Liver (tissue), 7 donors: ENCODE measurements at regions not wholly inside any gene's neighbourhood (a gene's known extent, or its start where the extent isn't known, plus 50 kb on each side); places are given as distances from the start of the nearest gene placed in this dataset.

Source experiments
- DNase-seq: peaks from one replicate; pipeline ENCODE4 v3.0.0-alpha.2; 2017; ENCODE audit warnings: low spot score
- H3K27ac ChIP-seq, 2 donors: one replicate each; pipeline ENCODE4 v1.7.0; 2013; ENCODE audit warnings: inconsistent platforms in 2 of 2, low read length in 2 of 2, control low read depth in 1 of 2, low read depth in 1 of 2, mild to moderate bottlenecking in 1 of 2
- H3K27me3 ChIP-seq, 4 donors: one replicate each; pipeline versions ENCODE4 v1.6.1 to v1.7.0; 2013; ENCODE audit warnings: low read length in 3 of 4, inconsistent platforms in 1 of 4, mild to moderate bottlenecking in 1 of 4, moderate library complexity in 1 of 4; ENCODE audit not compliant: control insufficient read depth in 4 of 4, insufficient read depth in 4 of 4
- H3K36me3 ChIP-seq, 4 donors: one replicate each; pipeline versions ENCODE4 v1.6.1 to v1.7.0; 2013; ENCODE audit warnings: low read length in 3 of 4, mild to moderate bottlenecking in 3 of 4, low read depth in 1 of 4, moderate library complexity in 1 of 4; ENCODE audit not compliant: control insufficient read depth in 4 of 4, insufficient read depth in 3 of 4
- H3K4me1 ChIP-seq, 4 donors: one replicate each; pipeline versions ENCODE4 v1.6.1 to v1.7.0; 2013; ENCODE audit warnings: low read length in 3 of 4, mild to moderate bottlenecking in 3 of 4, moderate library complexity in 1 of 4; ENCODE audit not compliant: control insufficient read depth in 4 of 4, insufficient read depth in 4 of 4
- H3K4me3 ChIP-seq, 3 donors: one replicate each; pipeline versions ENCODE4 v1.6.1 to v1.7.0; 2013; ENCODE audit warnings: low read length in 3 of 3, control low read depth in 1 of 3, low read depth in 1 of 3, mild to moderate bottlenecking in 1 of 3
- H3K9ac ChIP-seq, 2 donors: one replicate each; pipeline ENCODE4 v1.7.0; 2013; ENCODE audit warnings: low read length in 2 of 2, mild to moderate bottlenecking in 2 of 2, moderate library complexity in 2 of 2, control low read depth in 1 of 2, low read depth in 1 of 2
- H3K9me3 ChIP-seq, 4 donors: one replicate each; pipeline versions ENCODE4 v1.6.1 to v1.7.0; 2013; ENCODE audit warnings: low read length in 3 of 4; ENCODE audit not compliant: control insufficient read depth in 4 of 4
- EGR1 ChIP-seq, 2 donors: IDR thresholded peaks; 2 replicates each; pipeline ENCODE4 v1.6.1; 2016 to 2018; ENCODE audit warnings: antibody characterized with exemption in 2 of 2, low read depth in 2 of 2
- FOXA1 ChIP-seq: IDR thresholded peaks from 2 replicates; pipeline ENCODE4 v1.6.1; 2016; ENCODE audit warnings: antibody characterized with exemption
- FOXA2 ChIP-seq: IDR thresholded peaks from 2 replicates; pipeline ENCODE4 v1.6.1; 2016; ENCODE audit warnings: antibody characterized with exemption
- GABPA ChIP-seq, 2 donors: IDR thresholded peaks in 1 of 2; conservative IDR thresholded peaks in 1 of 2; 2 replicates each; pipeline ENCODE4 v1.6.1; 2016; ENCODE audit warnings: antibody characterized with exemption in 2 of 2, mild to moderate bottlenecking in 1 of 2, moderate library complexity in 1 of 2
- HNF4G ChIP-seq: IDR thresholded peaks from 2 replicates; pipeline ENCODE4 v1.6.1; 2016; ENCODE audit warnings: antibody characterized with exemption
- NR2F2 ChIP-seq: IDR thresholded peaks from 2 replicates; pipeline ENCODE4 v1.6.1; 2016; ENCODE audit warnings: antibody characterized with exemption
- RAD21 ChIP-seq, 2 donors: IDR thresholded peaks; 2 replicates each; pipeline ENCODE4 v1.6.1; 2016; ENCODE audit warnings: antibody characterized with exemption in 2 of 2, mild to moderate bottlenecking in 2 of 2
- RXRA ChIP-seq, 2 donors: IDR thresholded peaks; 2 replicates each; pipeline ENCODE4 v1.6.1; 2017 to 2018; ENCODE audit warnings: antibody characterized with exemption in 2 of 2, mild to moderate bottlenecking in 1 of 2
- TAF1 ChIP-seq: conservative IDR thresholded peaks from 2 replicates; pipeline ENCODE4 v1.6.1; 2016; ENCODE audit warnings: antibody characterized with exemption, mild to moderate bottlenecking
- YY1 ChIP-seq: IDR thresholded peaks from 2 replicates; pipeline ENCODE4 v1.6.1; 2016; ENCODE audit warnings: antibody characterized with exemption, mild to moderate bottlenecking
- TF ChIP-seq, protein P1 (sequence below): IDR thresholded peaks from 2 replicates; pipeline ENCODE4 v1.6.1; 2016; ENCODE audit warnings: antibody characterized with exemption, mild to moderate bottlenecking
- TF ChIP-seq, protein P2 (sequence below): fragments of 150-350 bp; IDR thresholded peaks from 2 replicates; pipeline ENCODE4 v1.5.1; 2017; ENCODE audit warnings: improper control_type of control experiment, low read depth, low read length; ENCODE audit not compliant: missing input control
- TF ChIP-seq, protein P3 (sequence below): IDR thresholded peaks from 2 replicates; pipeline ENCODE4 v1.6.1; 2016; ENCODE audit warnings: antibody characterized with exemption
- donor health status: healthy.
- donor health status: healthy.
- donor health status: healthy.
- donor health status: healthy.

DNA sequence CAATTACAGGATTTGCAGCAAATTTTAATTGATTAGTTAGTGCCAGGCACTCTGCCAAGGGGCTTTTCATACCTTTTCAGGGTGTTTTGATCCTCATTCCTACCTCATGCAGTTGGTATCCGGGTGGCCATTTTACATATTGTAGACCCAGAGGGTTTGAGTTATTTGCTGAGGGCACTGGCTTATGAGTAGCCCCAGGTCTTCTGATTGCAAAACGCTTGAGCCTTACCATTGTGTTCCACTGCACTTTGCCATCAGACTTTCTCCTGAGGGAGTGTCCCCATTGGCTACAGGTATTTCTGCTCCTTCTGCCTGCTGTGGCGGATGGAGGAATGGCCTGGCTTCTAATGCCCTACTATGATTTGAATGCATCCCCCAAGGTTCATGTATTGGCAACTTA lies 257.8 kb upstream of the CRY1 start (continued):
- TF ChIP-seq, protein P1, sequence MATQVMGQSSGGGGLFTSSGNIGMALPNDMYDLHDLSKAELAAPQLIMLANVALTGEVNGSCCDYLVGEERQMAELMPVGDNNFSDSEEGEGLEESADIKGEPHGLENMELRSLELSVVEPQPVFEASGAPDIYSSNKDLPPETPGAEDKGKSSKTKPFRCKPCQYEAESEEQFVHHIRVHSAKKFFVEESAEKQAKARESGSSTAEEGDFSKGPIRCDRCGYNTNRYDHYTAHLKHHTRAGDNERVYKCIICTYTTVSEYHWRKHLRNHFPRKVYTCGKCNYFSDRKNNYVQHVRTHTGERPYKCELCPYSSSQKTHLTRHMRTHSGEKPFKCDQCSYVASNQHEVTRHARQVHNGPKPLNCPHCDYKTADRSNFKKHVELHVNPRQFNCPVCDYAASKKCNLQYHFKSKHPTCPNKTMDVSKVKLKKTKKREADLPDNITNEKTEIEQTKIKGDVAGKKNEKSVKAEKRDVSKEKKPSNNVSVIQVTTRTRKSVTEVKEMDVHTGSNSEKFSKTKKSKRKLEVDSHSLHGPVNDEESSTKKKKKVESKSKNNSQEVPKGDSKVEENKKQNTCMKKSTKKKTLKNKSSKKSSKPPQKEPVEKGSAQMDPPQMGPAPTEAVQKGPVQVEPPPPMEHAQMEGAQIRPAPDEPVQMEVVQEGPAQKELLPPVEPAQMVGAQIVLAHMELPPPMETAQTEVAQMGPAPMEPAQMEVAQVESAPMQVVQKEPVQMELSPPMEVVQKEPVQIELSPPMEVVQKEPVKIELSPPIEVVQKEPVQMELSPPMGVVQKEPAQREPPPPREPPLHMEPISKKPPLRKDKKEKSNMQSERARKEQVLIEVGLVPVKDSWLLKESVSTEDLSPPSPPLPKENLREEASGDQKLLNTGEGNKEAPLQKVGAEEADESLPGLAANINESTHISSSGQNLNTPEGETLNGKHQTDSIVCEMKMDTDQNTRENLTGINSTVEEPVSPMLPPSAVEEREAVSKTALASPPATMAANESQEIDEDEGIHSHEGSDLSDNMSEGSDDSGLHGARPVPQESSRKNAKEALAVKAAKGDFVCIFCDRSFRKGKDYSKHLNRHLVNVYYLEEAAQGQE = no peak
- no peak for TF ChIP-seq YY1

DNA sequence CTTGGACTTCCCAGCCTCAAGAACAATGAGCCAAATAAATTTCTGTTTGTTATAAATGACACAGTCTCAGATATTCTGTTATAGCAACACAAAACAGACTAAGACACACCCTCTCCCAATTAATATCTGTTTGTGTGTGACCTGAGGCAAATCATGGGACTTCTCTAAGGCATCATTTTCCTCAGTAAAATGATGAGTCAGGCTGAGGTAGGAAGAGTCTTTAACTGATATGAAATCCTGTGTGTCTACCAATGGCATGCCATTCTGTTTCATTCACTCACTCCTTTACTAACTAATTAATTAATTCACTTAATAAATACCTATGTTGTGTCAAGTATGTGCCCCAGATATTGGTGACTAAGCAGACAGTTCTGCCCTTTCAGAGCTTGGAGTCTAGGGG lies 258.4 kb upstream of the CRY1 start:
- Histone ChIP-seq H3K36me3 (no peaks in the 10 kb centered on the region), H3K9ac (no peak overlapping the region), H3K4me3 (no peak overlapping the region), H3K27ac (no peak overlapping the region), H3K27me3 (no peaks in the 10 kb centered on the region), H3K9me3 (no peaks in the 10 kb centered on the region), H3K4me1 (no peaks in the 10 kb centered on the region)
- no peak for DNase-seq
- TF ChIP-seq, protein P2, sequence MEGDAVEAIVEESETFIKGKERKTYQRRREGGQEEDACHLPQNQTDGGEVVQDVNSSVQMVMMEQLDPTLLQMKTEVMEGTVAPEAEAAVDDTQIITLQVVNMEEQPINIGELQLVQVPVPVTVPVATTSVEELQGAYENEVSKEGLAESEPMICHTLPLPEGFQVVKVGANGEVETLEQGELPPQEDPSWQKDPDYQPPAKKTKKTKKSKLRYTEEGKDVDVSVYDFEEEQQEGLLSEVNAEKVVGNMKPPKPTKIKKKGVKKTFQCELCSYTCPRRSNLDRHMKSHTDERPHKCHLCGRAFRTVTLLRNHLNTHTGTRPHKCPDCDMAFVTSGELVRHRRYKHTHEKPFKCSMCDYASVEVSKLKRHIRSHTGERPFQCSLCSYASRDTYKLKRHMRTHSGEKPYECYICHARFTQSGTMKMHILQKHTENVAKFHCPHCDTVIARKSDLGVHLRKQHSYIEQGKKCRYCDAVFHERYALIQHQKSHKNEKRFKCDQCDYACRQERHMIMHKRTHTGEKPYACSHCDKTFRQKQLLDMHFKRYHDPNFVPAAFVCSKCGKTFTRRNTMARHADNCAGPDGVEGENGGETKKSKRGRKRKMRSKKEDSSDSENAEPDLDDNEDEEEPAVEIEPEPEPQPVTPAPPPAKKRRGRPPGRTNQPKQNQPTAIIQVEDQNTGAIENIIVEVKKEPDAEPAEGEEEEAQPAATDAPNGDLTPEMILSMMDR = no peak
- TF ChIP-seq, protein P1 = no peak
- TF ChIP-seq YY1 (no peak), GABPA (IDR thresholded peaks at IDR 0.05 in 1 of 2, conservative IDR thresholded peaks at IDR 0.05 in 1 of 2) (no peak), FOXA2 (no peak), TAF1 (no peak), RAD21 (IDR thresholded peaks at IDR 0.05) (no peak), FOXA1 (no peak), EGR1 (IDR thresholded peaks at IDR 0.05; ENCODE audit: low read depth in 2 of 2) (no peak), NR2F2 (no peak), HNF4G (no peak), RXRA (IDR thresholded peaks at IDR 0.05) (no peak)
- TF ChIP-seq, protein P3, sequence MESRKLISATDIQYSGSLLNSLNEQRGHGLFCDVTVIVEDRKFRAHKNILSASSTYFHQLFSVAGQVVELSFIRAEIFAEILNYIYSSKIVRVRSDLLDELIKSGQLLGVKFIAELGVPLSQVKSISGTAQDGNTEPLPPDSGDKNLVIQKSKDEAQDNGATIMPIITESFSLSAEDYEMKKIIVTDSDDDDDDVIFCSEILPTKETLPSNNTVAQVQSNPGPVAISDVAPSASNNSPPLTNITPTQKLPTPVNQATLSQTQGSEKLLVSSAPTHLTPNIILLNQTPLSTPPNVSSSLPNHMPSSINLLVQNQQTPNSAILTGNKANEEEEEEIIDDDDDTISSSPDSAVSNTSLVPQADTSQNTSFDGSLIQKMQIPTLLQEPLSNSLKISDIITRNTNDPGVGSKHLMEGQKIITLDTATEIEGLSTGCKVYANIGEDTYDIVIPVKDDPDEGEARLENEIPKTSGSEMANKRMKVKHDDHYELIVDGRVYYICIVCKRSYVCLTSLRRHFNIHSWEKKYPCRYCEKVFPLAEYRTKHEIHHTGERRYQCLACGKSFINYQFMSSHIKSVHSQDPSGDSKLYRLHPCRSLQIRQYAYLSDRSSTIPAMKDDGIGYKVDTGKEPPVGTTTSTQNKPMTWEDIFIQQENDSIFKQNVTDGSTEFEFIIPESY = no peak
